ENCODE measurements at regions not wholly inside any gene's neighbourhood (a gene's known extent, or its start where the extent isn't known, plus 50 kb on each side); places are given as distances from the start of the nearest gene placed in this dataset.

- no peak overlapping the region for H3K4me3 ChIP-seq (ENCODE audit: low read depth, low read length)
- TF ChIP-seq CTCF (IDR thresholded peaks at IDR 0.05; ENCODE audit: low read depth, low read length, missing control alignments): no peak
- no peak overlapping the region for H3K27ac ChIP-seq
- H3K27me3 ChIP-seq (replicated peaks): no peaks in the 10 kb centered on the region
- DNase-seq: no peak
- H3K36me3 ChIP-seq (replicated peaks): no peaks in the 10 kb centered on the region
- in situ Hi-C loops (cut with HindIII; ENCODE audit: low pct_ligation_motif_present, low sequenced_read_pairs): no loop called here
These were observed 131.4 kb downstream of the TRAM1L1 start for GRCh38 chr4:116953947-116954346.

GRCh38 chr4:116952530-116953136, 132.7 kb downstream of the TRAM1L1 start:
- in situ Hi-C loops (cut with HindIII; ENCODE audit: low pct_ligation_motif_present, low sequenced_read_pairs): no loop called here
- H3K27me3 ChIP-seq (replicated peaks): no peaks in the 10 kb centered on the region
- no peak overlapping the region for H3K27ac ChIP-seq
- H3K36me3 ChIP-seq (replicated peaks): no peaks in the 10 kb centered on the region
- no peak for TF ChIP-seq CTCF (IDR thresholded peaks at IDR 0.05; ENCODE audit: low read depth, low read length, missing control alignments)
- H3K4me3 ChIP-seq (ENCODE audit: low read depth, low read length): no peak overlapping the region
- DNase-seq: no peak

- Histone ChIP-seq H3K27ac (no peak overlapping the region), H3K27me3 (replicated peaks) (no peaks in the 10 kb centered on the region), H3K4me3 (ENCODE audit: low read depth, low read length) (no peak overlapping the region), H3K36me3 (replicated peaks) (no peaks in the 10 kb centered on the region)
- in situ Hi-C loops (cut with HindIII; ENCODE audit: low pct_ligation_motif_present, low sequenced_read_pairs): no loop called here
- no peak for TF ChIP-seq CTCF (IDR thresholded peaks at IDR 0.05; ENCODE audit: low read depth, low read length, missing control alignments)
- DNase-seq: no peak
These were observed 135.5 kb downstream of the TRAM1L1 start for GRCh38 chr4:116949856-116950255.

- Histone ChIP-seq H3K36me3 (replicated peaks) (no peaks in the 10 kb centered on the region), H3K27ac (no peak overlapping the region), H3K4me3 (ENCODE audit: low read depth, low read length) (no peak overlapping the region), H3K27me3 (replicated peaks) (no peaks in the 10 kb centered on the region)
- in situ Hi-C loops (cut with HindIII; ENCODE audit: low pct_ligation_motif_present, low sequenced_read_pairs): no loop called here
- no peak for TF ChIP-seq CTCF (IDR thresholded peaks at IDR 0.05; ENCODE audit: low read depth, low read length, missing control alignments)
- no peak for DNase-seq
These were observed 143.1 kb downstream of the TRAM1L1 start for GRCh38 chr4:116942315-116942714.

GRCh38 chr4:116930329-116930728, 155.0 kb downstream of the TRAM1L1 start:
- Histone ChIP-seq H3K27ac (no peak overlapping the region), H3K36me3 (replicated peaks) (no peaks in the 10 kb centered on the region), H3K4me3 (ENCODE audit: low read depth, low read length) (no peak overlapping the region), H3K27me3 (replicated peaks) (peaks cover 2% of the 10 kb centered on the region)
- no peak for TF ChIP-seq CTCF (IDR thresholded peaks at IDR 0.05; ENCODE audit: low read depth, low read length, missing control alignments)
- in situ Hi-C loops (cut with HindIII; ENCODE audit: low pct_ligation_motif_present, low sequenced_read_pairs): no loop called here
- no peak for DNase-seq

Measured in brain microvascular endothelial cell (primary cell).